DND-41 (cell line): ENCODE measurements at regions not wholly inside any gene's neighbourhood (a gene's known extent, or its start where the extent isn't known, plus 50 kb on each side); places are given as distances from the start of the nearest gene placed in this dataset.

Source experiments
- CTCF ChIP-seq: IDR thresholded peaks from 2 replicates; pipeline ENCODE4 v1.5.1; 2012; ENCODE audit warnings: borderline replicate concordance, low read length, moderate library complexity, mild to moderate bottlenecking; ENCODE audit not compliant: poor library complexity, severe bottlenecking; ENCODE audit errors: extremely low read depth
- EZH2 ChIP-seq: IDR thresholded peaks from 3 replicates; pipeline ENCODE4 v1.6.1; 2012; ENCODE audit warnings: borderline replicate concordance, low read depth, mild to moderate bottlenecking, moderate library complexity, low read length, inconsistent platforms; ENCODE audit not compliant: severe bottlenecking

GRCh38 chr2:125756431-125756830 is 899.5 kb upstream of the GYPC start:
- TF ChIP-seq EZH2 = no peak
- TF ChIP-seq CTCF = no peak
